HepG2 (cell line): ENCODE measurements at regions not wholly inside any gene's neighbourhood (a gene's known extent, or its start where the extent isn't known, plus 50 kb on each side); places are given as distances from the start of the nearest gene placed in this dataset.

Experiments
- CHD2 ChIP-seq: IDR thresholded peaks from 2 replicates; pipeline ENCODE4 v1.6.1; 2011; ENCODE audit warnings: low read depth, low read length, improper control_type of control experiment
- CTCF ChIP-seq: sonication (generic); formaldehyde crosslinking; IDR thresholded peaks from 2 replicates; pipeline ENCODE4 v1.5.0; 2020; ENCODE audit warnings: mild to moderate bottlenecking, missing genetic modification reagents, moderate library complexity
- GABPB1 ChIP-seq: IDR thresholded peaks from 2 replicates; pipeline ENCODE4 v1.6.1; 2016; ENCODE audit warnings: mild to moderate bottlenecking, missing genetic modification reagents, moderate library complexity, missing compliant biosample characterization
- NFE2 ChIP-seq: sonication (generic); formaldehyde crosslinking; IDR thresholded peaks from 2 replicates; pipeline ENCODE4 v1.4.0; 2020; ENCODE audit warnings: missing genetic modification reagents
- NR2F6 ChIP-seq, 2 experiments: IDR thresholded peaks; 2 replicates each; pipeline ENCODE4 v1.6.1; 2016; ENCODE audit warnings: antibody characterized with exemption in 1 of 2, mild to moderate bottlenecking in 1 of 2
- PBX2 ChIP-seq: IDR thresholded peaks from 2 replicates; pipeline ENCODE4 v1.6.1; 2016; ENCODE audit warnings: control low read depth
- PITX1 ChIP-seq: sonication (generic); formaldehyde crosslinking; IDR thresholded peaks from 2 replicates; pipeline ENCODE4 v1.5.1; 2020; ENCODE audit warnings: mild to moderate bottlenecking, missing genetic modification reagents
- POGZ ChIP-seq: sonication (generic); formaldehyde crosslinking; IDR thresholded peaks from 2 replicates; pipeline ENCODE4 v1.4.0; 2020; ENCODE audit warnings: mild to moderate bottlenecking, missing genetic modification reagents
- POLR2A ChIP-seq, 2 experiments: IDR thresholded peaks; 2 replicates each; pipeline ENCODE4 v1.6.1; 2011; ENCODE audit warnings: low read depth in 2 of 2, low read length in 2 of 2, mild to moderate bottlenecking in 1 of 2, moderate library complexity in 1 of 2; ENCODE audit not compliant: insufficient read depth in 1 of 2
- SRY ChIP-seq: sonication (generic); formaldehyde crosslinking; IDR thresholded peaks from 2 replicates; pipeline ENCODE4 v1.8.0; 2022; ENCODE audit warnings: mild to moderate bottlenecking, missing genetic modification reagents
- ZFP37 ChIP-seq: sonication (generic); formaldehyde crosslinking; IDR thresholded peaks from 2 replicates; pipeline ENCODE4 v1.4.0; 2020; ENCODE audit warnings: missing genetic modification reagents, borderline replicate concordance
- ZNF281 ChIP-seq: sonication (generic); formaldehyde crosslinking; IDR thresholded peaks from 2 replicates; pipeline ENCODE4 v1.4.0; 2020; ENCODE audit warnings: missing genetic modification reagents, borderline replicate concordance
- ZNF740 ChIP-seq: sonication (generic); formaldehyde crosslinking; IDR thresholded peaks from 2 replicates; pipeline ENCODE4 v1.4.0; 2020; ENCODE audit warnings: missing genetic modification reagents

GRCh38 chr6:156258981-156259380 is 518.2 kb upstream of the ARID1B start:
- TF ChIP-seq CTCF (CRISPR knock-in tag) (no peak), NR2F6 (IDR thresholded peaks at IDR 0.05) (no peak), NR2F6 (CRISPR knock-in tag; IDR thresholded peaks at IDR 0.05) (no peak), ZNF740 (no peak), GABPB1 (no peak), NFE2 (CRISPR knock-in tag) (no peak), PITX1 (no peak), POLR2A (IDR thresholded peaks at IDR 0.05; ENCODE audit: insufficient read depth in 1 of 2, low read depth in 2 of 2, low read length in 2 of 2) (no peak), ZFP37 (no peak), SRY (CRISPR knock-in tag) (no peak), CHD2 (no peak), PBX2 (CRISPR knock-in tag) (no peak), POGZ (CRISPR knock-in tag) (no peak), ZNF281 (CRISPR knock-in tag) (no peak)
